ENCODE measurements at regions not wholly inside any gene's neighbourhood (a gene's known extent, or its start where the extent isn't known, plus 50 kb on each side); places are given as distances from the start of the nearest gene placed in this dataset.
"Not testable (repeated sequence)": the region's sequence is repeated elsewhere in the genome, so short reads cannot be mapped to it uniquely, and the experiment has no call there.

GRCh38 chr3:188003188-188004171 is 150.5 kb upstream of the LPP start:
- DNase-seq, result no peak

GRCh38 chr3:188006726-188007393 is 147.1 kb upstream of the LPP start:
- peak; percentile 76 for DNase-seq

GRCh38 chr3:188007897-188008296 is 146.1 kb upstream of the LPP start:
- no peak for DNase-seq

- no peak for DNase-seq
Observed at GRCh38 chr3:188008582-188009213, 145.3 kb upstream of the LPP start.

GRCh38 chr3:188010478-188010877 is 143.5 kb upstream of the LPP start:
- no peak for DNase-seq

GRCh38 chr3:188019727-188020126 is 134.2 kb upstream of the LPP start:
- no peak for DNase-seq

- DNase-seq, result no peak
Observed at GRCh38 chr3:188021041-188021440, 132.9 kb upstream of the LPP start.

GRCh38 chr3:188021502-188022040 is 132.4 kb upstream of the LPP start:
- DNase-seq, result no peak

GRCh38 chr3:188022902-188023301 is 131.1 kb upstream of the LPP start:
- DNase-seq, result not testable (repeated sequence)

GRCh38 chr3:188025555-188025954 is 128.4 kb upstream of the LPP start:
- DNase-seq, result no peak

- no peak for DNase-seq
Observed at GRCh38 chr3:188026191-188026968, 127.6 kb upstream of the LPP start.

GRCh38 chr3:188031121-188031520 is 122.8 kb upstream of the LPP start:
- DNase-seq, result no peak

GRCh38 chr3:188034989-188035388 is 119.0 kb upstream of the LPP start:
- DNase-seq, result no peak

GRCh38 chr3:188036375-188037194 is 117.4 kb upstream of the LPP start:
- DNase-seq, result no peak

- DNase-seq, result peak; percentile 23
Observed at GRCh38 chr3:188037195-188037718, 116.7 kb upstream of the LPP start.

- DNase-seq, result no peak
Observed at GRCh38 chr3:188037965-188038581, 115.9 kb upstream of the LPP start.

- DNase-seq, result no peak
Observed at GRCh38 chr3:188041193-188041592, 112.8 kb upstream of the LPP start.

- DNase-seq, result no peak
Observed at GRCh38 chr3:188041895-188042294, 112.1 kb upstream of the LPP start.

GRCh38 chr3:188042466-188042865 is 111.5 kb upstream of the LPP start:
- DNase-seq, result no peak

GRCh38 chr3:188043891-188044290 is 110.1 kb upstream of the LPP start:
- no peak for DNase-seq

Data from NCI-H2107 (cell line).